HepG2 (cell line): ENCODE measurements at regions not wholly inside any gene's neighbourhood (a gene's known extent, or its start where the extent isn't known, plus 50 kb on each side); places are given as distances from the start of the nearest gene placed in this dataset.

Source experiments
- ATAC-seq: fragments of 200-7000 bp; cut with Tn5 transposase; 3 replicates; pipeline ENCODE4 v1.9.1; 2020; ENCODE audit warnings: mild to moderate bottlenecking, moderate library complexity
- BruUV-seq: library from RNA; stranded (reverse); fragments of 400-500 nt; replicated peaks from 2 replicates; lab custom pipeline; 2021; lab: Mats Ljungman, UMichigan
- CTCF ChIA-PET: fragments of 300-600 bp; formaldehyde crosslinking; extraction: SDS; loops from one replicate; lab custom pipeline; 2021; ENCODE audit warnings: low total read pairs, inconsistent platforms, low intra/inter-chr PET ratio; lab: Yijun Ruan, JAX
- POLR2A ChIA-PET: fragments of 350-600 bp; sonication (Branson Sonifier 250); formaldehyde crosslinking; loops from one replicate; lab custom pipeline; 2020; ENCODE audit warnings: antibody characterized with exemption, inconsistent platforms; lab: Yijun Ruan, JAX
- DNase-seq: peaks from one replicate; pipeline ENCODE4 v3.0.0-alpha.2; 2015; ENCODE audit warnings: low spot score
- FAIRE-seq: peaks from 3 replicates; lab custom pipeline; 2011; peaks lifted over from hg19 to GRCh38; lab: Jason Lieb, UNC
- H2AFZ ChIP-seq: one replicate; pipeline ENCODE4 v1.6.1; 2011; ENCODE audit warnings: low read length, inconsistent platforms
- H3K27ac ChIP-seq: fragments of 300-600 bp; 3 replicates; pipeline ENCODE4 v1.8.0; 2011; ENCODE audit warnings: mixed run types, mild to moderate bottlenecking, mixed read lengths, low read length, inconsistent platforms; ENCODE audit not compliant: insufficient read depth; ENCODE audit errors: extremely low read length
- H3K27me3 ChIP-seq, 2 experiments: fragments of 200-600 bp in 1 of 2; 2 replicates in 1 of 2; 3 replicates in 1 of 2; pipeline versions ENCODE4 v1.6.0 to v1.8.0; 2011; ENCODE audit warnings: low read length in 2 of 2, mild to moderate bottlenecking in 2 of 2, moderate library complexity in 2 of 2, inconsistent platforms in 1 of 2; ENCODE audit not compliant: insufficient read depth in 2 of 2, control insufficient read depth in 1 of 2
- H3K36me3 ChIP-seq, 2 experiments: fragments of 200-600 bp in 1 of 2; replicated peaks in 1 of 2; 2 replicates in 1 of 2; 3 replicates in 1 of 2; pipeline versions ENCODE4 v1.5.1 to v1.8.0; 2011; ENCODE audit warnings: low read length in 2 of 2, inconsistent platforms in 1 of 2; ENCODE audit not compliant: insufficient read depth in 2 of 2, control insufficient read depth in 1 of 2
- H3K4me1 ChIP-seq: 2 replicates; pipeline ENCODE4 v1.5.1; 2012; ENCODE audit warnings: low read length, inconsistent platforms; ENCODE audit not compliant: insufficient read depth
- H3K4me2 ChIP-seq: 2 replicates; pipeline ENCODE4 v1.6.0; 2011; ENCODE audit warnings: low read depth, low read length, inconsistent platforms
- H3K4me3 ChIP-seq, 3 experiments: fragments of 200-600 bp in 1 of 3; sonication (generic), shearing (Covaris generic) in 1 of 3; replicated peaks in 1 of 3; 2 replicates each; pipeline ENCODE4 v1.5.1; 2011 to 2016; ENCODE audit warnings: low read length in 3 of 3, inconsistent platforms in 2 of 3, low read depth in 2 of 3, mild to moderate bottlenecking in 2 of 3, control low read depth in 1 of 3, mixed read lengths in 1 of 3; ENCODE audit not compliant: insufficient read depth in 1 of 3
- H3K79me2 ChIP-seq: one replicate; pipeline ENCODE4 v1.6.1; 2011; ENCODE audit warnings: low read length, inconsistent platforms; ENCODE audit not compliant: insufficient read depth
- H3K9ac ChIP-seq: 2 replicates; pipeline ENCODE4 v1.6.0; 2011; ENCODE audit warnings: mild to moderate bottlenecking, low read depth, low read length, inconsistent platforms; ENCODE audit not compliant: insufficient read depth
- H3K9me3 ChIP-seq: 2 replicates; pipeline ENCODE4 v1.5.1; 2012; ENCODE audit warnings: mild to moderate bottlenecking, low read length
- H4K20me1 ChIP-seq: 2 replicates; pipeline ENCODE4 v1.6.0; 2011; ENCODE audit warnings: inconsistent platforms, mild to moderate bottlenecking, low read length, moderate library complexity; ENCODE audit not compliant: insufficient read depth
- ARID4A ChIP-seq: sonication (generic); formaldehyde crosslinking; IDR thresholded peaks from 2 replicates; pipeline ENCODE4 v1.5.0; 2020; ENCODE audit warnings: mild to moderate bottlenecking, missing genetic modification reagents, borderline replicate concordance
- CAMTA2 ChIP-seq: sonication (generic); formaldehyde crosslinking; IDR thresholded peaks from 2 replicates; pipeline ENCODE4 v1.4.0; 2020; ENCODE audit warnings: mild to moderate bottlenecking, missing genetic modification reagents, borderline replicate concordance
- FOXA3 ChIP-seq: IDR thresholded peaks from 2 replicates; pipeline ENCODE4 v1.6.1; 2016; ENCODE audit warnings: missing genetic modification reagents, missing compliant biosample characterization
- GMEB2 ChIP-seq: IDR thresholded peaks from 2 replicates; pipeline ENCODE4 v1.6.1; 2016; ENCODE audit warnings: missing biosample characterization, missing genetic modification reagents, low read depth
- HBP1 ChIP-seq: IDR thresholded peaks from 2 replicates; pipeline ENCODE4 v1.6.1; 2016; ENCODE audit warnings: low read depth, control low read depth
- JUN ChIP-seq: sonication (generic); formaldehyde crosslinking; IDR thresholded peaks from 2 replicates; pipeline ENCODE4 v1.4.0; 2020; ENCODE audit warnings: mild to moderate bottlenecking, missing genetic modification reagents
- MATR3 ChIP-seq: sonication (generic); formaldehyde crosslinking; IDR thresholded peaks from 2 replicates; pipeline ENCODE4 v1.4.0; 2020; ENCODE audit warnings: missing genetic modification reagents
- MEIS2 ChIP-seq: sonication (generic); formaldehyde crosslinking; IDR thresholded peaks from 2 replicates; pipeline ENCODE4 v1.9.0; 2021; ENCODE audit warnings: mild to moderate bottlenecking, missing genetic modification reagents
- MTF1 ChIP-seq: sonication (generic); formaldehyde crosslinking; IDR thresholded peaks from 2 replicates; pipeline ENCODE4 v1.5.0; 2020; ENCODE audit warnings: missing genetic modification reagents
- RNF2 ChIP-seq: fragments of 450-650 bp; conservative IDR thresholded peaks from 2 replicates; pipeline ENCODE4 v1.6.1; 2016; ENCODE audit warnings: low read depth
- WGBS: methylation state at CpG from one replicate; pipeline ENCODE4 v1.1.6; 2017; ENCODE audit warnings: low lambda C conversion rate; 5-methylcytosine and 5-hydroxymethylcytosine counted together
- in situ Hi-C: cut with HindIII; loops from 2 replicates; pipeline ENCODE4 v1.10.0; 2017; ENCODE audit warnings: low pct_unique_long_range_greater_than_20kb; ENCODE audit not compliant: extremely low pct_ligation_motif_present
- intact Hi-C: fragments of 100-400 bp; cut with micrococcal nuclease; formaldehyde crosslinking; loops from one replicate; pipeline ENCODE4 v1.10.0; 2022; ENCODE audit not compliant: unreplicated experiment

- no peaks in the 10 kb centered on the region for H4K20me1 ChIP-seq
- no peak for TF ChIP-seq ARID4A (CRISPR knock-in tag)
- TF ChIP-seq HBP1 = no peak
- no peaks in the 10 kb centered on the region for H3K79me2 ChIP-seq
- ChIA-PET CTCF (no interaction called here), POLR2A (no interaction called here)
- H2AFZ ChIP-seq = no peak overlapping the region
- no TSS peak for BruUV-seq
- no peak overlapping the region for H3K27ac ChIP-seq
- no peaks in the 10 kb centered on the region for H3K4me1 ChIP-seq
- in situ Hi-C loops = no loop called here
- ATAC-seq = no peak
- no peak for DNase-seq
- H3K4me2 ChIP-seq = no peak overlapping the region
- peaks cover 7% of the 10 kb centered on the region for H3K9me3 ChIP-seq
- no peaks in the 10 kb centered on the region for H3K27me3 ChIP-seq
- no peak for FAIRE-seq
- no peaks in the 10 kb centered on the region for H3K36me3 ChIP-seq
- intact Hi-C loops = no loop called here
- H3K9ac ChIP-seq = no peak overlapping the region
- no peak overlapping the region for H3K4me3 ChIP-seq
- 9% methylated on average over 1 of the region's 1 CpG for WGBS
Measured at GRCh38 chr18:37649930-37650329, 84.3 kb upstream of the CELF4 start.

GRCh38 chr18:37649416-37649815 lies 83.8 kb upstream of the CELF4 start:
- Histone ChIP-seq H4K20me1 (no peaks in the 10 kb centered on the region), H3K4me3 (no peak overlapping the region), H2AFZ (no peak overlapping the region), H3K27ac (no peak overlapping the region), H3K9me3 (peaks cover 11% of the 10 kb centered on the region), H3K27me3 (no peaks in the 10 kb centered on the region), H3K4me2 (no peak overlapping the region), H3K79me2 (no peaks in the 10 kb centered on the region), H3K36me3 (no peaks in the 10 kb centered on the region), H3K9ac (no peak overlapping the region), H3K4me1 (no peaks in the 10 kb centered on the region)
- DNase-seq (no peak), ATAC-seq (no peak), FAIRE-seq (no peak)
- intact Hi-C loops (no loop called here), in situ Hi-C loops (no loop called here)
- ChIA-PET POLR2A (no interaction called here), CTCF (no interaction called here)
- no TSS peak for BruUV-seq
- TF ChIP-seq FOXA3 (no peak), CAMTA2 (CRISPR knock-in tag) (no peak), RNF2 (no peak), MATR3 (no peak), MEIS2 (CRISPR knock-in tag) (no peak), GMEB2 (CRISPR knock-in tag) (no peak), MTF1 (CRISPR knock-in tag) (no peak), JUN (no peak)
